GM13977 (cell line): ENCODE measurements at regions not wholly inside any gene's neighbourhood (a gene's known extent, or its start where the extent isn't known, plus 50 kb on each side); places are given as distances from the start of the nearest gene placed in this dataset.

Source experiments
- DNase-seq: peaks from one replicate; pipeline ENCODE4 v3.0.0; 2012; ENCODE audit warnings: low spot score
- in situ Hi-C: fragments of 300-500 bp; cut with MboI; formaldehyde crosslinking; loops from one replicate; pipeline ENCODE4 v1.12.0; 2022; ENCODE audit warnings: low sequenced_read_pairs, low pct_unique_long_range_greater_than_20kb, mixed read lengths, inconsistent platforms; ENCODE audit not compliant: unreplicated experiment
- TF ChIP-seq, protein P1 (sequence below): IDR thresholded peaks from 2 replicates; pipeline ENCODE4 v1.5.1; 2012; ENCODE audit warnings: mild to moderate bottlenecking, control low read depth; ENCODE audit not compliant: insufficient read depth; ENCODE audit errors: extremely low read depth, missing control alignments

DNA sequence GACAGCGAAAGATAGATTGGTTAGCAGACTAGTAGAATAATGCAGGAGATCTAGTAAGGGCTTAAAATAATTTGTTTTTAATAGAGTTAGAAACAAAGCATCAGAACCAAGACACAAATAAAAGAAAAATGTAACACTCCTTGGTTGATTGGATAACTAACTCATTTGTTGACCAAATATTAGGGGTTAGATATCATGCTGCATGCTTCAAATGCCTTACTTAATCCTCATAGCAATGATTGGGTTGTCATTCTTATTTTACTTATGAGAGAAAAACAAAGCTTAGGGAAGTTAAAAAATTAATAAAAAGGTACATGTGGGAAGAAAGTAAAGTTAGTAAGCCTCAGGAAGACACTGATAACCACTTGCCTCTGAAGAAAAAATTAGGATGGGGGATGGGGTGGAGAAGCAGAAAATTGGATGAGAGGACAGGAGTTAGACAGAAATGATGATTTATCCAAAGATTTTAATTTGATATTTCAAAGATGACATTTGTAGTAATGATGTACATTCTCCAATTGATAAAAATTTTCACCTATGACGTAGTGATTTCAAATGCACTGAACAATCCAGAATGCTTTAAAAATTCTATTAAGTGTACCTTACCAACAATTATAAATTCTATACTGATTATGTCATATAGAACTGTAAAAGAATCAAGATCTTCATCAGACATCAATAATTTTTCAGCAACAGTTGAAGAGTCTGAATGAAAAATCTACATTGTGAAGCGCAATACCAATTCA lies 374.7 kb downstream of the COL11A1 start:
- in situ Hi-C loops: no loop called here
- DNase-seq: no peak

DNA sequence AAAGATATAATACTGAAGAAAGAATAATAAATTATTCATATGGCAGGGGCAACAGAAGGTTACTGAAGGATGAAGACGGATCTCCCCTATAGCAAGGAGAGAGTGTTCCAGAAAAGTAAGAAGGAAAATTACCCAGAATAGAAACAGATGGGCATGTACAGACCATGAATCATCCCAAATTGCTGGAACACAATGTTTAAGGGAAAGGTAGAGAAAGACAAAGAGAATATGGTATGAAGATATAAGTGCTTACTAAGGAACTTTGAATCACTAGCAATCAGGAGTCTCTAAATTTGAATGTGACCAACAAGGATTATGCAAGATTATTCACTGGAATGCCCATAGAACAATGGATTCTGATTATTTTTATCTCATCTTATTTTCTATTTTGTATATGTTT lies 375.4 kb downstream of the COL11A1 start:
- DNase-seq: no peak
- TF ChIP-seq, protein P1, sequence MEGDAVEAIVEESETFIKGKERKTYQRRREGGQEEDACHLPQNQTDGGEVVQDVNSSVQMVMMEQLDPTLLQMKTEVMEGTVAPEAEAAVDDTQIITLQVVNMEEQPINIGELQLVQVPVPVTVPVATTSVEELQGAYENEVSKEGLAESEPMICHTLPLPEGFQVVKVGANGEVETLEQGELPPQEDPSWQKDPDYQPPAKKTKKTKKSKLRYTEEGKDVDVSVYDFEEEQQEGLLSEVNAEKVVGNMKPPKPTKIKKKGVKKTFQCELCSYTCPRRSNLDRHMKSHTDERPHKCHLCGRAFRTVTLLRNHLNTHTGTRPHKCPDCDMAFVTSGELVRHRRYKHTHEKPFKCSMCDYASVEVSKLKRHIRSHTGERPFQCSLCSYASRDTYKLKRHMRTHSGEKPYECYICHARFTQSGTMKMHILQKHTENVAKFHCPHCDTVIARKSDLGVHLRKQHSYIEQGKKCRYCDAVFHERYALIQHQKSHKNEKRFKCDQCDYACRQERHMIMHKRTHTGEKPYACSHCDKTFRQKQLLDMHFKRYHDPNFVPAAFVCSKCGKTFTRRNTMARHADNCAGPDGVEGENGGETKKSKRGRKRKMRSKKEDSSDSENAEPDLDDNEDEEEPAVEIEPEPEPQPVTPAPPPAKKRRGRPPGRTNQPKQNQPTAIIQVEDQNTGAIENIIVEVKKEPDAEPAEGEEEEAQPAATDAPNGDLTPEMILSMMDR: no peak
- in situ Hi-C loops: no loop called here

More for the DNA sequence above, 374.7 kb downstream of the COL11A1 start:
- TF ChIP-seq, protein P1: no peak

DNA sequence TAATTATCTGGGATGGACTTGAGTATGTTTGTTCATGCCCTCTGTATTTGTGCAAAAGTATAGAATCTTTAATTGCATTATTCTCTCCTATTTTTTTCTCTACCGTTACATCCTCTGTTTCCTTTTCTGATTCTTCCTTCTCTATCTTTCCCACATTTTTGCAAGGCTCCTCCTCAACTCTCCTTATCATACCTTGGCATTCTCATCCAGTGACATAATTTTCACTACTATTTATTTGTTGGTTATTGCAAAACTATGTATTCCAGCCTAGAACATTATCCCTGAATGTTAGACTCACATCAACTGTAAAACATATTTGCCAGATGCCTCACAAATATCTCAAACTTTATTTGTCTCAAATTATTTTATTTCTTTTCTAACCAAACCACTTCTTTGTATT lies 381.9 kb downstream of the COL11A1 start:
- TF ChIP-seq, protein P1: no peak
- in situ Hi-C loops: no loop called here
- no peak for DNase-seq

DNA sequence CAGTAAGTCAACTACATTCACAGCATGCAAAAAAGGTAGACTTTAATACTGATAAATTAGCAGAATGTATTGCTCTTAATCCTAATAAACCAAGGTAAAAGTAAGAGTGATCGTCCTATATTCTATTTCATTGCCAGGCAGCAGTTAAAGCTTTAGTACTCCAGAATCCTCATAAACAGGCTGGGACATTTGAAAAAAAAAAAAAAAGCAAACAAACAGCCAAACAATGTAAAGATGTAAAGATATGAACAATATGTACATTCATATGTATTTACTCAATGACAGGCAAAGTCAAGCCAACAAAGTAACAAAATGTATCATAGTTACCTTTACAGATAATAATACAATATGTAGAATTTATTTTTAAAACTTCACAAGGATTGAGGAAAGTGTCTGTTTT lies 383.6 kb downstream of the COL11A1 start:
- in situ Hi-C loops: no loop called here
- TF ChIP-seq, protein P1: no peak

DNA sequence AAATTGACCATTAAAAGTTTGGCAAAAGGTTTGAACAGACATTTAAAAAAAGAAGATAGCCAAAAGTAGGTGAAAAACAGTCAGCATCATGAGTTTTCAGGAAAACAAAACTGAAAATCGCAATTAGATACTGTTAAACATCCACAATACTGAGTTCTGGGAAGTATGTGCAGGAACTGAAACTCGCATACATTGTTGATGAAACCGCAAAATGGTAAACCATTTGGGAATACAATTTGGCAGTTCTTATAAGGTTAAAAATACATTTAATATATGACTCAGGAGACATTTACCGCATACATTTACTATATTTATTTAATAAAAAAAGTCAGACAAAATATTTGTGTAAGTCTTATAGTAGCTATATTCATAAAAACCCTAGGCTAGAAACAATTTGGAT lies 393.2 kb downstream of the COL11A1 start:
- in situ Hi-C loops: no loop called here
- TF ChIP-seq, protein P1: no peak

More for the DNA sequence above, 383.6 kb downstream of the COL11A1 start:
- DNase-seq: no peak

DNA sequence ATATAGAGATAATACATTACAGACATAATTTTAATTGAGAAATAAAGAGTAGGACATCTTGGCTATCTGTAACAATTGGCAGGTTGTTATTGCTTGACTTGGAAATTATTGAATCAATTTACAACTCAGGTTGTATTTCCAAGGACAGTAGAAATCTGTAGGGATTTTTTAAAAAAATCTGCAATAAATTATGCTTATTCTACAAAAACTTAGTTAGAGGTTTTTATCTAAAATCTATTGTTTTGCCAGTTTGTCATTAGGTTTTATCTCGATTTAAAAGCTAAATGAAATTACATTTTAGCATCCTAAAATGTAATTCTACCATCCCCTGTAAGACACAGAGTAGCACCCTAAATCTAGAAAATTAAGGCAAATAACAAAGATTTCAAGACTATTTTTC lies 408.8 kb downstream of the COL11A1 start:
- in situ Hi-C loops: no loop called here
- DNase-seq: no peak
- TF ChIP-seq, protein P1: no peak

More for the DNA sequence above, 393.2 kb downstream of the COL11A1 start:
- DNase-seq: no peak
